ENCODE measurements at regions not wholly inside any gene's neighbourhood (a gene's known extent, or its start where the extent isn't known, plus 50 kb on each side); places are given as distances from the start of the nearest gene placed in this dataset.

GRCh38 chr5:63726496-63726895 lies 235.7 kb downstream of the HTR1A start:
- DNase-seq = no peak

- DNase-seq = no peak
Measured at GRCh38 chr5:63719147-63719546, 243.1 kb downstream of the HTR1A start.

- DNase-seq = no peak
Measured at GRCh38 chr5:63700241-63700640, 262.0 kb downstream of the HTR1A start.

GRCh38 chr5:63697811-63698210 lies 264.4 kb downstream of the HTR1A start:
- no peak for DNase-seq

GRCh38 chr5:63690546-63690945 lies 271.7 kb downstream of the HTR1A start:
- no peak for DNase-seq

GRCh38 chr5:63687854-63688516 lies 274.3 kb downstream of the HTR1A start:
- no peak for DNase-seq

GRCh38 chr5:63686938-63687337 lies 275.3 kb downstream of the HTR1A start:
- DNase-seq = no peak

GRCh38 chr5:63686181-63686580 lies 276.1 kb downstream of the HTR1A start:
- peak; percentile 33 for DNase-seq

GRCh38 chr5:63685454-63685853 lies 276.8 kb downstream of the HTR1A start:
- no peak for DNase-seq

GRCh38 chr5:63674881-63675280 lies 287.4 kb downstream of the HTR1A start:
- no peak for DNase-seq

GRCh38 chr5:63655043-63655442 lies 307.2 kb downstream of the HTR1A start:
- no peak for DNase-seq

GRCh38 chr5:63650581-63650980 lies 311.7 kb downstream of the HTR1A start:
- no peak for DNase-seq

- no peak for DNase-seq
Measured at GRCh38 chr5:63648376-63648775, 313.9 kb downstream of the HTR1A start.

GRCh38 chr5:63629951-63630630 lies 332.2 kb downstream of the HTR1A start:
- no peak for DNase-seq

- no peak for DNase-seq
Measured at GRCh38 chr5:63613442-63613841, 348.8 kb downstream of the HTR1A start.

GRCh38 chr5:63603996-63604395 lies 358.2 kb downstream of the HTR1A start:
- DNase-seq = no peak

GRCh38 chr5:63602971-63603370 lies 359.3 kb downstream of the HTR1A start:
- DNase-seq = no peak

GRCh38 chr5:63596254-63596653 lies 366.0 kb downstream of the HTR1A start:
- DNase-seq = no peak

GRCh38 chr5:63573380-63573779 lies 388.9 kb downstream of the HTR1A start:
- no peak for DNase-seq

GRCh38 chr5:63572740-63573139 lies 389.5 kb downstream of the HTR1A start:
- DNase-seq = no peak

GRCh38 chr5:63570752-63571151 lies 391.5 kb downstream of the HTR1A start:
- DNase-seq = no peak

- no peak for DNase-seq
Measured at GRCh38 chr5:63564789-63565188, 397.5 kb downstream of the HTR1A start.

GRCh38 chr5:63563008-63563917 lies 399.0 kb downstream of the HTR1A start:
- DNase-seq = peak; percentile 7

Data from left kidney (tissue), 1 donor.